ENCODE measurements at regions not wholly inside any gene's neighbourhood (a gene's known extent, or its start where the extent isn't known, plus 50 kb on each side); places are given as distances from the start of the nearest gene placed in this dataset.

GRCh38 chr14:23719225-23719985 is 83.2 kb downstream of the DHRS2 start:
- no peaks in the 10 kb centered on the region for H3K4me1 ChIP-seq (ENCODE audit: control insufficient read depth in 5 of 5, insufficient read depth in 5 of 5, low read length in 5 of 5)

GRCh38 chr14:23722675-23723074 is 86.5 kb downstream of the DHRS2 start:
- no peaks in the 10 kb centered on the region for H3K4me1 ChIP-seq (ENCODE audit: control insufficient read depth in 5 of 5, insufficient read depth in 5 of 5, low read length in 5 of 5)
- no peaks in the 10 kb centered on the region for H3K36me3 ChIP-seq (ENCODE audit: control insufficient read depth in 5 of 5, insufficient read depth in 5 of 5, low read length in 5 of 5)
- H3K9me3 ChIP-seq (ENCODE audit: control insufficient read depth in 5 of 5, low read length in 5 of 5), result no peaks in the 10 kb centered on the region
- no peaks in the 10 kb centered on the region for H3K27me3 ChIP-seq (ENCODE audit: control insufficient read depth in 5 of 5, insufficient read depth in 4 of 5, low read length in 5 of 5)
- no peak overlapping the region for H3K4me3 ChIP-seq (ENCODE audit: low read depth in 1 of 5, low read length in 5 of 5)
- no peak overlapping the region for H3K27ac ChIP-seq (ENCODE audit: low read depth, low read length)
- no peak overlapping the region for H3K9ac ChIP-seq (ENCODE audit: low read length in 5 of 5)

More at GRCh38 chr14:23719225-23719985, 83.2 kb downstream of the DHRS2 start:
- Histone ChIP-seq H3K27ac (ENCODE audit: low read depth, low read length) (no peak overlapping the region), H3K36me3 (ENCODE audit: control insufficient read depth in 5 of 5, insufficient read depth in 5 of 5, low read length in 5 of 5) (no peaks in the 10 kb centered on the region), H3K27me3 (ENCODE audit: control insufficient read depth in 5 of 5, insufficient read depth in 4 of 5, low read length in 5 of 5) (no peaks in the 10 kb centered on the region), H3K9ac (ENCODE audit: low read length in 5 of 5) (no peak overlapping the region), H3K9me3 (ENCODE audit: control insufficient read depth in 5 of 5, low read length in 5 of 5) (no peaks in the 10 kb centered on the region), H3K4me3 (ENCODE audit: low read depth in 1 of 5, low read length in 5 of 5) (no peak overlapping the region)

GRCh38 chr14:23723911-23724310 is 87.7 kb downstream of the DHRS2 start:
- Histone ChIP-seq H3K27me3 (ENCODE audit: control insufficient read depth in 5 of 5, insufficient read depth in 4 of 5, low read length in 5 of 5) (no peaks in the 10 kb centered on the region), H3K9me3 (ENCODE audit: control insufficient read depth in 5 of 5, low read length in 5 of 5) (no peaks in the 10 kb centered on the region), H3K27ac (ENCODE audit: low read depth, low read length) (no peak overlapping the region), H3K4me3 (ENCODE audit: low read depth in 1 of 5, low read length in 5 of 5) (no peak overlapping the region), H3K4me1 (ENCODE audit: control insufficient read depth in 5 of 5, insufficient read depth in 5 of 5, low read length in 5 of 5) (no peaks in the 10 kb centered on the region), H3K9ac (ENCODE audit: low read length in 5 of 5) (no peak overlapping the region), H3K36me3 (ENCODE audit: control insufficient read depth in 5 of 5, insufficient read depth in 5 of 5, low read length in 5 of 5) (no peaks in the 10 kb centered on the region)

GRCh38 chr14:23725528-23725927 is 89.4 kb downstream of the DHRS2 start:
- Histone ChIP-seq H3K27ac (ENCODE audit: low read depth, low read length) (no peak overlapping the region), H3K36me3 (ENCODE audit: control insufficient read depth in 5 of 5, insufficient read depth in 5 of 5, low read length in 5 of 5) (no peaks in the 10 kb centered on the region), H3K9ac (ENCODE audit: low read length in 5 of 5) (no peak overlapping the region)

GRCh38 chr14:23725980-23726710 is 90.0 kb downstream of the DHRS2 start:
- no peaks in the 10 kb centered on the region for H3K36me3 ChIP-seq (ENCODE audit: control insufficient read depth in 5 of 5, insufficient read depth in 5 of 5, low read length in 5 of 5)
- H3K4me3 ChIP-seq (ENCODE audit: low read depth in 1 of 5, low read length in 5 of 5), result no peak overlapping the region
- no peaks in the 10 kb centered on the region for H3K27me3 ChIP-seq (ENCODE audit: control insufficient read depth in 5 of 5, insufficient read depth in 4 of 5, low read length in 5 of 5)
- H3K4me1 ChIP-seq (ENCODE audit: control insufficient read depth in 5 of 5, insufficient read depth in 5 of 5, low read length in 5 of 5), result no peaks in the 10 kb centered on the region
- no peak overlapping the region for H3K27ac ChIP-seq (ENCODE audit: low read depth, low read length)
- no peaks in the 10 kb centered on the region for H3K9me3 ChIP-seq (ENCODE audit: control insufficient read depth in 5 of 5, low read length in 5 of 5)
- no peak overlapping the region for H3K9ac ChIP-seq (ENCODE audit: low read length in 5 of 5)

More at GRCh38 chr14:23725528-23725927, 89.4 kb downstream of the DHRS2 start:
- Histone ChIP-seq H3K9me3 (ENCODE audit: control insufficient read depth in 5 of 5, low read length in 5 of 5) (no peaks in the 10 kb centered on the region), H3K27me3 (ENCODE audit: control insufficient read depth in 5 of 5, insufficient read depth in 4 of 5, low read length in 5 of 5) (no peaks in the 10 kb centered on the region), H3K4me3 (ENCODE audit: low read depth in 1 of 5, low read length in 5 of 5) (no peak overlapping the region), H3K4me1 (ENCODE audit: control insufficient read depth in 5 of 5, insufficient read depth in 5 of 5, low read length in 5 of 5) (no peaks in the 10 kb centered on the region)

- H3K4me1 ChIP-seq (ENCODE audit: control insufficient read depth in 5 of 5, insufficient read depth in 5 of 5, low read length in 5 of 5), result no peaks in the 10 kb centered on the region
- no peaks in the 10 kb centered on the region for H3K9me3 ChIP-seq (ENCODE audit: control insufficient read depth in 5 of 5, low read length in 5 of 5)
- H3K36me3 ChIP-seq (ENCODE audit: control insufficient read depth in 5 of 5, insufficient read depth in 5 of 5, low read length in 5 of 5), result no peaks in the 10 kb centered on the region
- no peaks in the 10 kb centered on the region for H3K27me3 ChIP-seq (ENCODE audit: control insufficient read depth in 5 of 5, insufficient read depth in 4 of 5, low read length in 5 of 5)
- H3K27ac ChIP-seq (ENCODE audit: low read depth, low read length), result no peak overlapping the region
- H3K9ac ChIP-seq (ENCODE audit: low read length in 5 of 5), result no peak overlapping the region
- no peak overlapping the region for H3K4me3 ChIP-seq (ENCODE audit: low read depth in 1 of 5, low read length in 5 of 5)
Observed at GRCh38 chr14:23727566-23728335, 91.6 kb downstream of the DHRS2 start.

- Histone ChIP-seq H3K27ac (ENCODE audit: low read depth, low read length) (no peak overlapping the region), H3K9ac (ENCODE audit: low read length in 5 of 5) (no peak overlapping the region)
Observed at GRCh38 chr14:23728791-23729190, 92.6 kb downstream of the DHRS2 start.

GRCh38 chr14:23729720-23730387 is 93.7 kb downstream of the DHRS2 start:
- H3K4me3 ChIP-seq (ENCODE audit: low read depth in 1 of 5, low read length in 5 of 5), result no peak overlapping the region
- H3K27me3 ChIP-seq (ENCODE audit: control insufficient read depth in 5 of 5, insufficient read depth in 4 of 5, low read length in 5 of 5), result no peaks in the 10 kb centered on the region

More at GRCh38 chr14:23728791-23729190, 92.6 kb downstream of the DHRS2 start:
- Histone ChIP-seq H3K36me3 (ENCODE audit: control insufficient read depth in 5 of 5, insufficient read depth in 5 of 5, low read length in 5 of 5) (no peaks in the 10 kb centered on the region), H3K4me1 (ENCODE audit: control insufficient read depth in 5 of 5, insufficient read depth in 5 of 5, low read length in 5 of 5) (no peaks in the 10 kb centered on the region), H3K4me3 (ENCODE audit: low read depth in 1 of 5, low read length in 5 of 5) (no peak overlapping the region), H3K9me3 (ENCODE audit: control insufficient read depth in 5 of 5, low read length in 5 of 5) (no peaks in the 10 kb centered on the region), H3K27me3 (ENCODE audit: control insufficient read depth in 5 of 5, insufficient read depth in 4 of 5, low read length in 5 of 5) (no peaks in the 10 kb centered on the region)

GRCh38 chr14:23735394-23735793 is 99.2 kb downstream of the DHRS2 start:
- no peaks in the 10 kb centered on the region for H3K4me1 ChIP-seq (ENCODE audit: control insufficient read depth in 5 of 5, insufficient read depth in 5 of 5, low read length in 5 of 5)
- no peak overlapping the region for H3K27ac ChIP-seq (ENCODE audit: low read depth, low read length)
- H3K4me3 ChIP-seq (ENCODE audit: low read depth in 1 of 5, low read length in 5 of 5), result no peak overlapping the region
- H3K9ac ChIP-seq (ENCODE audit: low read length in 5 of 5), result no peak overlapping the region
- no peaks in the 10 kb centered on the region for H3K36me3 ChIP-seq (ENCODE audit: control insufficient read depth in 5 of 5, insufficient read depth in 5 of 5, low read length in 5 of 5)
- no peaks in the 10 kb centered on the region for H3K27me3 ChIP-seq (ENCODE audit: control insufficient read depth in 5 of 5, insufficient read depth in 4 of 5, low read length in 5 of 5)
- peaks cover 0 to 8% (median 4%) of the 10 kb centered on the region in 5 donors for H3K9me3 ChIP-seq (ENCODE audit: control insufficient read depth in 5 of 5, low read length in 5 of 5)

More at GRCh38 chr14:23729720-23730387, 93.7 kb downstream of the DHRS2 start:
- Histone ChIP-seq H3K9me3 (ENCODE audit: control insufficient read depth in 5 of 5, low read length in 5 of 5) (no peaks in the 10 kb centered on the region), H3K36me3 (ENCODE audit: control insufficient read depth in 5 of 5, insufficient read depth in 5 of 5, low read length in 5 of 5) (no peaks in the 10 kb centered on the region), H3K9ac (ENCODE audit: low read length in 5 of 5) (no peak overlapping the region), H3K27ac (ENCODE audit: low read depth, low read length) (no peak overlapping the region), H3K4me1 (ENCODE audit: control insufficient read depth in 5 of 5, insufficient read depth in 5 of 5, low read length in 5 of 5) (no peaks in the 10 kb centered on the region)
